K562 (cell line): ENCODE measurements at regions not wholly inside any gene's neighbourhood (a gene's known extent, or its start where the extent isn't known, plus 50 kb on each side); places are given as distances from the start of the nearest gene placed in this dataset.
A peak's percentile ranks its signal among the peaks of the same experiment; 100 is the strongest.

Source experiments
- BCOR ChIP-seq: fragments of 450-650 bp; IDR thresholded peaks from 2 replicates; pipeline ENCODE4 v1.6.1; 2016
- CXXC5 ChIP-seq: fragments of 250-450 bp; sonication (Bioruptor Pico); IDR thresholded peaks from 2 replicates; pipeline ENCODE4 v1.8.0; 2022; ENCODE audit warnings: inconsistent platforms, mild to moderate bottlenecking, moderate library complexity
- FOXJ2 ChIP-seq: fragments of 200-800 bp; sonication (Bioruptor generic); IDR thresholded peaks from 2 replicates; pipeline ENCODE4 v1.6.1; 2016; ENCODE audit warnings: missing genetic modification characterization, missing compliant biosample characterization
- FOXK2 ChIP-seq, 2 experiments: fragments of 450-650 bp; IDR thresholded peaks in 1 of 2; conservative IDR thresholded peaks in 1 of 2; 2 replicates each; pipeline ENCODE4 v1.6.1; 2016; ENCODE audit warnings: low read depth in 2 of 2, mild to moderate bottlenecking in 1 of 2
- MAFF ChIP-seq: IDR thresholded peaks from 2 replicates; pipeline ENCODE4 v1.6.1; 2012; ENCODE audit warnings: low read length, improper control_type of control experiment
- MAFG ChIP-seq: fragments of 450-650 bp; conservative IDR thresholded peaks from 2 replicates; pipeline ENCODE4 v1.6.1; 2016; ENCODE audit warnings: missing genetic modification characterization, missing compliant biosample characterization
- NFE2 ChIP-seq: IDR thresholded peaks from 2 replicates; pipeline ENCODE4 v1.6.1; 2014; ENCODE audit warnings: antibody characterized with exemption, low read depth
- PPARD ChIP-seq: fragments of 250-450 bp; sonication (Bioruptor Pico); IDR thresholded peaks from 2 replicates; pipeline ENCODE4 v1.8.0; 2022; ENCODE audit warnings: inconsistent platforms, mild to moderate bottlenecking, moderate library complexity
- PRMT5 ChIP-seq: sonication (generic); formaldehyde crosslinking; IDR thresholded peaks from 2 replicates; pipeline ENCODE4 v1.5.0; 2020; ENCODE audit warnings: missing genetic modification reagents
- SMAD2 ChIP-seq: fragments of 150-350 bp; IDR thresholded peaks from 2 replicates; pipeline ENCODE4 v1.6.1; 2014; ENCODE audit warnings: low read depth, mild to moderate bottlenecking, low read length
- SREBF1 ChIP-seq: fragments of 150-350 bp; IDR thresholded peaks from 2 replicates; pipeline ENCODE4 v1.6.1; 2014; ENCODE audit warnings: antibody characterized with exemption, low read depth, low read length, borderline replicate concordance
- TCF3 ChIP-seq: sonication (generic); formaldehyde crosslinking; IDR thresholded peaks from 2 replicates; pipeline ENCODE4 v1.4.0; 2020; ENCODE audit warnings: mild to moderate bottlenecking, missing genetic modification reagents
- TCF7L2 ChIP-seq: fragments of 150-350 bp; IDR thresholded peaks from 2 replicates; pipeline ENCODE4 v1.6.1; 2016; ENCODE audit warnings: low read depth, mild to moderate bottlenecking, low read length, moderate library complexity
- TRIM28 ChIP-seq: fragments of 450-650 bp; IDR thresholded peaks from 2 replicates; pipeline ENCODE4 v1.6.1; 2017
- ZBED1 ChIP-seq: IDR thresholded peaks from 2 replicates; pipeline ENCODE4 v1.6.1; 2014
- ZC3H8 ChIP-seq: fragments of 450-650 bp; IDR thresholded peaks from 2 replicates; pipeline ENCODE4 v1.6.1; 2017
- ZNF121 ChIP-seq: sonication (generic); formaldehyde crosslinking; conservative IDR thresholded peaks from 2 replicates; pipeline ENCODE4 v1.8.0; 2022; ENCODE audit warnings: missing genetic modification reagents
- ZNF3 ChIP-seq: fragments of 250-450 bp; sonication (Bioruptor Pico); IDR thresholded peaks from 2 replicates; pipeline ENCODE4 v1.5.0; 2021; ENCODE audit warnings: mild to moderate bottlenecking, moderate library complexity
- ZNF431 ChIP-seq: sonication (generic); formaldehyde crosslinking; IDR thresholded peaks from 2 replicates; pipeline ENCODE4 v1.8.0; 2022; ENCODE audit warnings: mild to moderate bottlenecking, missing genetic modification reagents
- ZNF57 ChIP-seq: fragments of 450-650 bp; formaldehyde crosslinking; IDR thresholded peaks from 2 replicates; pipeline ENCODE4 v1.4.0; 2020; ENCODE audit warnings: mild to moderate bottlenecking, moderate library complexity
- ZNF583 ChIP-seq: fragments of 250-450 bp; sonication (Bioruptor Pico); IDR thresholded peaks from 2 replicates; pipeline ENCODE4 v1.4.0; 2020
- TF ChIP-seq, protein P1 (sequence below): fragments of 250-450 bp; sonication (Bioruptor Pico); IDR thresholded peaks from 2 replicates; pipeline ENCODE4 v1.5.0; 2021
- TF ChIP-seq, protein P2 (sequence below): fragments of 250-450 bp; sonication (Bioruptor Pico); IDR thresholded peaks from 2 replicates; pipeline ENCODE4 v1.5.0; 2022; ENCODE audit warnings: mild to moderate bottlenecking
- TF ChIP-seq, protein P3 (sequence below): sonication (generic); formaldehyde crosslinking; IDR thresholded peaks from 2 replicates; pipeline ENCODE4 v1.8.1; 2022; ENCODE audit warnings: missing genetic modification reagents
- TF ChIP-seq, protein P4 (sequence below): sonication (generic); formaldehyde crosslinking; IDR thresholded peaks from 2 replicates; pipeline ENCODE4 v1.8.0; 2022; ENCODE audit warnings: mild to moderate bottlenecking, low read depth, missing genetic modification reagents
- TF ChIP-seq, protein P5 (sequence below): fragments of 250-450 bp; sonication (Bioruptor Pico); IDR thresholded peaks from 2 replicates; pipeline ENCODE4 v1.4.0; 2020; ENCODE audit warnings: mild to moderate bottlenecking, moderate library complexity, borderline replicate concordance

DNA sequence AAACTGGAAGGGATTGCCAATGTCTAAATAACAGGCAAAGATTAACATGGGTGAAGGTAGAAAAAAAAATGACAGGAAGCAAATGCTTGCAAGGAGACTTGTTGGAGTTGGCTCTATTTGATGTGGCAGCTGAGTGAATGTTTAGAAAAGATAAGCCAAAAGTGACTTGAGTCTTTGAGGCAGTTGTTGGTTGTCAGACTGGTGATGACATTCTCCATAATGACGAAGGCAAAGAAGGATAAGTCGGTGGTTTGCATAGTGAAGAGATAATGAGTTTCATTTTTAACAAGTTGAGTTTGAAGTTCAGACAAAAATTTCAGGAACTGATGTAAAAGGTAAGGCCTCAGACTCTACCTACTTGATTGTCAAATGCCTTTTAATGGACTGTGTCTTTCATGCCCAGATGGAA is 704.1 kb upstream of the SGO1 start (continued):
- TF ChIP-seq CXXC5 (CRISPR knock-in tag) (peak; percentile 50), ZC3H8 (no peak), PPARD (CRISPR knock-in tag) (no peak), ZNF3 (CRISPR knock-in tag) (no peak), MAFF (no peak), TRIM28 (no peak), TCF3 (CRISPR knock-in tag) (peak; percentile 82), PRMT5 (CRISPR knock-in tag) (no peak), NFE2 (peak; percentile 71; the same call in 1 of the 2 replicates), FOXJ2 (tag) (no peak), ZNF57 (CRISPR knock-in tag) (no peak), FOXK2 (conservative IDR thresholded peaks at IDR 0.05 in 1 of 2, IDR thresholded peaks at IDR 0.05 in 1 of 2; ENCODE audit: low read depth in 2 of 2) (0 out of 4 replicates have a peak, but pooled peaks of 1 of the 2 experiments have one; percentile 36), ZNF583 (no peak), TCF7L2 (no peak), ZNF121 (CRISPR knock-in tag) (no peak), ZNF431 (CRISPR knock-in tag) (no peak), MAFG (tag) (peak; percentile 58), SMAD2 (no peak), BCOR (no peak; the same call in 1 of the 2 replicates), ZBED1 (no peak), SREBF1 (no peak)
- TF ChIP-seq, protein P1, sequence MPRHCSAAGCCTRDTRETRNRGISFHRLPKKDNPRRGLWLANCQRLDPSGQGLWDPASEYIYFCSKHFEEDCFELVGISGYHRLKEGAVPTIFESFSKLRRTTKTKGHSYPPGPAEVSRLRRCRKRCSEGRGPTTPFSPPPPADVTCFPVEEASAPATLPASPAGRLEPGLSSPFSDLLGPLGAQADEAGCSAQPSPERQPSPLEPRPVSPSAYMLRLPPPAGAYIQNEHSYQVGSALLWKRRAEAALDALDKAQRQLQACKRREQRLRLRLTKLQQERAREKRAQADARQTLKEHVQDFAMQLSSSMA (CRISPR knock-in tag) = no peak
- TF ChIP-seq, protein P2, sequence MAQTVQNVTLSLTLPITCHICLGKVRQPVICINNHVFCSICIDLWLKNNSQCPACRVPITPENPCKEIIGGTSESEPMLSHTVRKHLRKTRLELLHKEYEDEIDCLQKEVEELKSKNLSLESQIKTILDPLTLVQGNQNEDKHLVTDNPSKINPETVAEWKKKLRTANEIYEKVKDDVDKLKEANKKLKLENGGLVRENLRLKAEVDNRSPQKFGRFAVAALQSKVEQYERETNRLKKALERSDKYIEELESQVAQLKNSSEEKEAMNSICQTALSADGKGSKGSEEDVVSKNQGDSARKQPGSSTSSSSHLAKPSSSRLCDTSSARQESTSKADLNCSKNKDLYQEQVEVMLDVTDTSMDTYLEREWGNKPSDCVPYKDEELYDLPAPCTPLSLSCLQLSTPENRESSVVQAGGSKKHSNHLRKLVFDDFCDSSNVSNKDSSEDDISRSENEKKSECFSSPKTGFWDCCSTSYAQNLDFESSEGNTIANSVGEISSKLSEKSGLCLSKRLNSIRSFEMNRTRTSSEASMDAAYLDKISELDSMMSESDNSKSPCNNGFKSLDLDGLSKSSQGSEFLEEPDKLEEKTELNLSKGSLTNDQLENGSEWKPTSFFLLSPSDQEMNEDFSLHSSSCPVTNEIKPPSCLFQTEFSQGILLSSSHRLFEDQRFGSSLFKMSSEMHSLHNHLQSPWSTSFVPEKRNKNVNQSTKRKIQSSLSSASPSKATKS (CRISPR knock-in tag) = no peak
- TF ChIP-seq, protein P3, sequence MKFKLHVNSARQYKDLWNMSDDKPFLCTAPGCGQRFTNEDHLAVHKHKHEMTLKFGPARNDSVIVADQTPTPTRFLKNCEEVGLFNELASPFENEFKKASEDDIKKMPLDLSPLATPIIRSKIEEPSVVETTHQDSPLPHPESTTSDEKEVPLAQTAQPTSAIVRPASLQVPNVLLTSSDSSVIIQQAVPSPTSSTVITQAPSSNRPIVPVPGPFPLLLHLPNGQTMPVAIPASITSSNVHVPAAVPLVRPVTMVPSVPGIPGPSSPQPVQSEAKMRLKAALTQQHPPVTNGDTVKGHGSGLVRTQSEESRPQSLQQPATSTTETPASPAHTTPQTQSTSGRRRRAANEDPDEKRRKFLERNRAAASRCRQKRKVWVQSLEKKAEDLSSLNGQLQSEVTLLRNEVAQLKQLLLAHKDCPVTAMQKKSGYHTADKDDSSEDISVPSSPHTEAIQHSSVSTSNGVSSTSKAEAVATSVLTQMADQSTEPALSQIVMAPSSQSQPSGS (CRISPR knock-in tag) = no peak
- TF ChIP-seq, protein P4, sequence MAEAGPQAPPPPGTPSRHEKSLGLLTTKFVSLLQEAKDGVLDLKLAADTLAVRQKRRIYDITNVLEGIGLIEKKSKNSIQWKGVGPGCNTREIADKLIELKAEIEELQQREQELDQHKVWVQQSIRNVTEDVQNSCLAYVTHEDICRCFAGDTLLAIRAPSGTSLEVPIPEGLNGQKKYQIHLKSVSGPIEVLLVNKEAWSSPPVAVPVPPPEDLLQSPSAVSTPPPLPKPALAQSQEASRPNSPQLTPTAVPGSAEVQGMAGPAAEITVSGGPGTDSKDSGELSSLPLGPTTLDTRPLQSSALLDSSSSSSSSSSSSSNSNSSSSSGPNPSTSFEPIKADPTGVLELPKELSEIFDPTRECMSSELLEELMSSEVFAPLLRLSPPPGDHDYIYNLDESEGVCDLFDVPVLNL (CRISPR knock-in tag) = no peak
- TF ChIP-seq, protein P5, sequence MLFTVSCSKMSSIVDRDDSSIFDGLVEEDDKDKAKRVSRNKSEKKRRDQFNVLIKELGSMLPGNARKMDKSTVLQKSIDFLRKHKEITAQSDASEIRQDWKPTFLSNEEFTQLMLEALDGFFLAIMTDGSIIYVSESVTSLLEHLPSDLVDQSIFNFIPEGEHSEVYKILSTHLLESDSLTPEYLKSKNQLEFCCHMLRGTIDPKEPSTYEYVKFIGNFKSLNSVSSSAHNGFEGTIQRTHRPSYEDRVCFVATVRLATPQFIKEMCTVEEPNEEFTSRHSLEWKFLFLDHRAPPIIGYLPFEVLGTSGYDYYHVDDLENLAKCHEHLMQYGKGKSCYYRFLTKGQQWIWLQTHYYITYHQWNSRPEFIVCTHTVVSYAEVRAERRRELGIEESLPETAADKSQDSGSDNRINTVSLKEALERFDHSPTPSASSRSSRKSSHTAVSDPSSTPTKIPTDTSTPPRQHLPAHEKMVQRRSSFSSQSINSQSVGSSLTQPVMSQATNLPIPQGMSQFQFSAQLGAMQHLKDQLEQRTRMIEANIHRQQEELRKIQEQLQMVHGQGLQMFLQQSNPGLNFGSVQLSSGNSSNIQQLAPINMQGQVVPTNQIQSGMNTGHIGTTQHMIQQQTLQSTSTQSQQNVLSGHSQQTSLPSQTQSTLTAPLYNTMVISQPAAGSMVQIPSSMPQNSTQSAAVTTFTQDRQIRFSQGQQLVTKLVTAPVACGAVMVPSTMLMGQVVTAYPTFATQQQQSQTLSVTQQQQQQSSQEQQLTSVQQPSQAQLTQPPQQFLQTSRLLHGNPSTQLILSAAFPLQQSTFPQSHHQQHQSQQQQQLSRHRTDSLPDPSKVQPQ = no peak
